ENCODE measurements at regions not wholly inside any gene's neighbourhood (a gene's known extent, or its start where the extent isn't known, plus 50 kb on each side); places are given as distances from the start of the nearest gene placed in this dataset.
A peak's percentile ranks its signal among the peaks of the same experiment; 100 is the strongest.
"Not testable (repeated sequence)": the region's sequence is repeated elsewhere in the genome, so short reads cannot be mapped to it uniquely, and the experiment has no call there.

DNA sequence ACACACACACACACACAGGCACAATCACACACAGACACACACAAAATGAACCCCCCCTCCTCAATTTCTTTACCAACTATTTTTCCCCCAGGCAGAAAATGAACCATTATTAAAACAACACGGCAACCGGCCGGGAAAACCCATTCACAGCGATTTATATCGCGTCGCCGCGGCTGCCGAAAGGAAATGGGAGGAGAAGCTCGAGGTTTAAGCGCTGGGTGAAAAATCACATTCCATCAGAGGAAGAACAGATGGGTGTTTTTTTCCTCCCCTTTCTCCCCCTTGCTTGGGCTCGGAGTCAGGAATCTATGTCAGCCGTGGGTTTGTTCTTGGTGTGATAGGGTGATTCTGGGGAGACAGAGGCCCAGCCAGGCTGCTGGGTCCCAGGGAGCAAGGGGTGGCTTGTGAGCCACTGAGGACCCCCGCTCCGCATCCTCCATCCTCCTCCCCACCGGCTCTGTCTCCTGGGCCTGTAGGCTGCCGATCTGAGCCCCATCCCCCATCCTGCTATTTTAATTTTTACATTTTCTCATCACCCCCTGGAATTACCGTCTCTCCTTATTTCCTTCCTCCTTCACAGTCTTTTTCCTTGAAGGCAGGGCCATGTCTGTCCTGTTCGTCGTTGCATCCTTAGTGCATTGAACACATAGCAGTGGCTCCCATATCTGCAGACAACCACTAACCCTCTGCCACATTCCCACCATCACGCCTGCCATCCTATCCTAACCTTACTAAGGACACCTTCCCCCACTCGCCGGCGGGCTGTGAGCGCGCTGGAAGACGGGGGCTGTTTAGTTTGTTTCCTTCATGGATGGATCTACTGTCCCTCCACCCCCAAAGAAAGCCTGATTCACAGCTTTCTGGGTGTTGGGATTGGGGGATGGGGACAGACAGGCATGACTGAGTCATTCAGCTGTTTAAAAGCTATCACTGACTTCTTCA lies 137.7 kb downstream of the CRLF3 start:
- not testable (repeated sequence) for DNase-seq

DNA sequence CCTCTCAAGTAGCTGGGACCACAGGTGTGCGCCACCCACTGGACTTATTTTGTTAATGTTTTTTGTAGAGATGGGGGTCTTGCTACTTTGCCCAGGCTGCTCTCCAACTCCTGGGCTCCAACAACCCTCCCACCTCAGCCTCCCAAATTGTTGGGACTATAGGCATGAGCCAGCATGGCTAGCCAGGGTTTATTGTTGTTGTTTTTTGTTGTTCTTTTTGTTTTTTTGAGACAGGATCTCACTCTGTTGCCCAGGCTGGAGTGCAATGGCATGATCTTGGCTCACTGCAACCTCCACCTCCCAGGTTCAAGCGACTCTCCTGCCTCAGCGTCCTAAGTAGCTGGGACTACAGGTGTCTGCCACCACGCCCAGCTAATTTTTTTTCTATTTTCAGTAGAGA lies 142.2 kb downstream of the CRLF3 start:
- DNase-seq: not testable (repeated sequence)

DNA sequence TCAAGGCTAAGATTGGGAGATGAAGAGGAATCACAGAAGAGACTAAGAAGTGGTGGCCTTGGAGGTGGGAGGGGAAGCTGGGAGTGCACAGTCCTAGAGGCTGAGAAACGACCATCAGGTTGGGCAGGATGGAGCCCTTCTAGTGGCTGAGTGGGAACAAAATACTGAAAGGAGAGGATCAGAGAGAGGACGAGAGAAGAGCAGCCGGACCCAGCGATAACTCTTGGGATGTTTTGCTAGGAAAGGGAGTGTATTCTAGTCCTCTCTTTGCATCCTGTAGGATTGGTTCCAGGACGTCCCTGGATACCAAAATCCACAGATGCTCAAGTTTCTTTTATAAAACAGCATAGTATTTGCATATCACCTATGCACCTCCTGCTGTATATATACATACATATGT lies 143.8 kb downstream of the CRLF3 start:
- DNase-seq: not testable (repeated sequence)

DNA sequence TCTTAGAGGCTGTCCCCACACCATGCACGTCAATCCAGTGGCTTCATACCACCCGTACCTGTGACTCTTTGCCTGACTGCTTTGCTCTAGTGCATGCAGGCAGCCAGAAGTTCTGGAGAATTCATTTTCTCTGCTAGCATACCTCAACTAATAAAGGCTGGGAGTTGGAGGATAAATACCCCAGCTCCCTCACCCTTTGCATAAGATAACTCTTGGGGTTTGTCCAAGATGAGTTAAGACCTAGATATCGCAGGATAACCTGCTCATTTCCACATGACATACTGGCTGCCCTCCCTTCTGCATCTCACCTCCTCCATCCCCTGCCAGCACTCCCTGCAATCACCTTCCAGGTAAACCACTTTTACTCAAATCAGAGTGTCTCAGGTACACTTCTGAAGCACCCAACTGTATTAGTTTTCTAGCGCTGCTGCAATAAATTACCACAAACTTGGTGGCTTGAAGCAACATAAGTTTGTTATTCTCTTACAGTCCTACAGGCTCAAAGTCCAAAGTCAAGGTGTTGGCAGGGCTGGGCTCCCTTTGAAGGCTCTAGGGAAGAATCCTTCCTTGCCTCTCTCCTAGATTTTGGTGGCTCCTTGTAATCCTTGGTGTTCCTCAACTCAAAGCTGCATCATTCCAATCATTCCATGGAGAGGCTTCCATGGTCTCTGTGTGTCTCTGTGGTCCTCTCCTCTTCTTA lies 146.8 kb downstream of the CRLF3 start:
- DNase-seq: no peak

DNA sequence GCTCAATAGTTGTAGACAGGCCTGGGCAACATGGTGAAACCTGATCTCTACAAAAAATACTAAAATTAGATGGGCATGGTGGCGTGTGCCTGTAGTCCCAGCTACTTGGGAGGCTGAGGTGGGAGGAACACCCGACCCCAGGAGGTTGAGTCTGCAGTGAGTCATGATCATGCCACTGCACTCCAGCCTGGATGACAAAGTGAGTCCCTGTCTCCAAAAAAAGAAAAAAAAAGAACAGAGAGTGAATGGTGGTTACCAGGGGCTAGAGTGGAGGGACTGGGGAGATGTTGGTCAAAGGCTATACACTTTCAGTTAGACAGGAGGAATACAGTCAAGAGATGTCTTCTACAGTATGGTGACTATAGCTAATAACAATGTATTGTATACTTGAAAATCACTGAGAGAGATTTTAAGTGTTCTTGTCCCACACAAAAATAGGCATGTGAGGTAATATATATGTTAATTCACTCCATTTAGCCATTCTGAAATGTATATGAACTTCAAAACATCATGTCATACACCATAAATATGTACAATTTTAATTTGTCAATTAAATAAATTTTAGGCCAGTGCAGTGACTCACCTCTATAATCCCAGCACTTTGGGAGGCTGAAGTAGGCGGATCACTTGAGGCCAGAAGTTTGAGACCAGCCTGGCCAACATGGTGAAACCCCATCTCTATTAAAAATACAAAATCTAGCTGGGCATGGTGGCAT lies 148.6 kb downstream of the CRLF3 start:
- not testable (repeated sequence) for DNase-seq

DNA sequence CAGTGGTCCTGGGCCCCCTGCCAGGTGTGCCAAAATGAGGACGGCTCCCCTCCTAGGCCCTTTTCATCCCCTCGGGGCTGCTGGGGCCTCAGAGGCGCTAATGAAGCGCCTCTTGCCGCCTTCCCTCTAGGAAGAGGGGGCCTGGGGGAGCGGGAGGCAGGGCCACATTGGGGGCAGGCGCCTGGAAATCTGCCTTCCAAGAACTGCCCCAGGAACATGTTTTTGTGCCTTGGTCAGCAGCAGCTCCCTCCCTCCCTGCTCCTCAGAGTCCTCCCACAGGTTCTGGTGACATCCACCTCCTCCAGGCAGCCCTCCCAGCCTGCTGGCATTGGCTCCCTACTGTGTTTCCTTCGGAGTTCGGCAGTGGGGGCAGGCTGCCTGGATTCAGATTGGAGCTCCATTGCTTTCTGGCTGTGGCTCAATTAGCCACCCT lies 155.3 kb downstream of the CRLF3 start:
- DNase-seq: not testable (repeated sequence)

DNA sequence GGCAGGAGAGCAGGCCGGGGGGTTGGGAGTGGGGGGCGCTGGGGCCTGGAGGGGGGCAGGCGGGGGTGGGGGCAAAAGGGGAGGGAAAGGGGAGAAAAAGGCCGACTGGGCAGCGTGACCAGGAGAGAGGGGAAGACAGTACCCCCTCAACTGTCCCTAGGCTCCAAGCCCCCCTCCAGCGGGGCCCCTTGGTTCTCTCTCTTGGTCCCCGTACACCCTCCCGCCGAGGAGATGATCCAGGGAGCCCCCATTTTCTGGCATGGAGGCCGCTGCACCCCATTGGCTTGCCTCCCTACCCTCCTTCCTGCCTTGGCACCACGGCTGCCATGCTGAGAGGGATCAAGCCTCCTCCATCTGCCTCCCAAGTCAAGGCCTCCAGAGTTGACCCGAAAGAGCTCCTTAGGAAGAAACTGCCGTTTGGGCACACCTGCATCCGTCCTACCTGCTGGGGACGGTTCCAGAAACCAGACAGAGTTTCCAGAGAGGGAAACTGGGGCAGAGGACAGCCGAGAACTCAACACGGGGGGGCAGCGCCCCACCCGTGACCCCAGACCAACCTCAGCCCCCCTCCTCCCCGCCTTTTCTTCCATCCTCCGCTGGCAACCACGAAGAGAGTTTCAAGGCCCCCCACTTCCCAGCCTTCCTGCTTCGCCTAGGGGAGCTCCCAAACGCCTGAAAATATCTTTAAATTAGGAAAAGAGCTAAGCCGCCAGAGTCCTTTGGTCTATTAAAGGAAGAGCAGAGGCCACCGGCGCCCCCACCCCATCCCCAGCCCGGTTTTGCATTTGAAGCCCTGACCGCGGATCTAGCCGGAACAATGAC lies 155.9 kb downstream of the CRLF3 start:
- not testable (repeated sequence) for DNase-seq

DNA sequence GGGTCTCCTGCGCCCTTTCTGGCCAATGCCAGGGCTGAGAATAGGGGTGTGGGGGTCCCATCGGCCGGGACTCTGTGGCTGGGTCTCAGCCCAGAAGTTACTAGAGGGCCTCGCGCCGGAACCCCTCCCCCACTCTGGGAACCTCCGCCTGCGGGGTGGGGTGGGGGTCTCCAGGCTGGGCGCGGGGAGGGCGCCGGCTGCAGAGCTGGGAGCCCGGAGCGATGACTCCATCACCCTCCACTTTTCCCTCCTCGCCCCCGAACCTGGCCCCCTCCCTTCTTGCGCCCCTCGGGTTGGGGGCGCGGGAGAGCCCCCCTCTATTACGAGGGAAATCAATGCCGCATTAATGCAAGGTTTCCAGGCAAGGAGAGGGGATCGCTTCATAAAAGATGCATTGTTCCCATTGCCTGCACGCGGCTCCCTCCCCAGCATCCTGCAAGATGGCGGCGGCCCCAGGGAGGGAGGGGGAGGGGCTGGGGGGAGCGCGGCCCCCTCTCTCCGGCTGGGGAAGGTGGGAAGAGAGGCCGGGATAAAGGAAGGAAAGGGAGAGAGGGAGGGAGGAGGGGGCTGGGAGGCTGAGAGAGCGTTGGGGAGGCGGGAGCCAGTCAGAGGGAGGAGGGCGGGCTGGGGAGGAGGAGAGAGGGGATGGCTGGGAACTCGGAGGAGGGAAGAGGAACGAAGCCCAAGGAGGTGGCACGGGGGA lies 156.7 kb downstream of the CRLF3 start:
- peak; percentile 21 for DNase-seq

DNA sequence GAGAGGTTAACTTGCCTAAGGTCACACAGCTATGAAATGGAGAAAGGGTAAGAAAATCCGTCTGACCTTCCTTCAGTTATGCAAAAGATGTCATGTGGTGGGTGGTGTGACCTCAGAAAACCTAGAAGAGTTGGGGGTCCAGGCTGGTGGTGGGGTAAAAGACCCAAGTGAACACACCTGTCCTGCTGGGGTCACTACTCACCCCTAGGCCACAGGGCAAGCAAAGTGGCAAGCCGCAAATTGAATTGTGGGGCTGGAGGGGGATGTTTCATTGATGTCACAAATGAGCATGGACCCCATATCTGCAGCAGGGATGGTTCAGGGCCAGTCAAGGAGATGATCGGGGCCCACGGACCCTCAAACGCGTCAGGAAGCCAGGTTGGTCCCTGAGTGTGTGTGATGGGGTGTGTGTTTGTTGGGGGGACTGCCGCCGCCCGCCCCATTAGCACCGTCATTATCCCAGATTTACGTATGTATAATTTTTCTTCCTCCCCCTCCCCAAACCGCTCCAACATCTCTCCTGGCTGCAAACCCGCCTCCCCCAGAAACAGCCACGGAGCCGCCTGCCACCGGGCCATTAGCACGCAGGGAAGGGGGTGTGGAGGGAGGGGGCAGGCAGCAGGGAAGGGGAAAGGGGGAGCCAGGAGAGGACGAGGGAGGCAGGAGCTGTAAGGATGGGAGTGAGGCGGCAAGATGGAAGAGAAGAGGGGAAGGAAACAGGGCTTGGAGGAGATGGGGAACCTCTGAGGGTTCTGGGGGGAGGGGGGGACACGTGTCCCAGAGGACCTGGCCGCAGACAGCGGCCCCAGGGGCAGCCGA lies 157.4 kb downstream of the CRLF3 start:
- DNase-seq: not testable (repeated sequence)

DNA sequence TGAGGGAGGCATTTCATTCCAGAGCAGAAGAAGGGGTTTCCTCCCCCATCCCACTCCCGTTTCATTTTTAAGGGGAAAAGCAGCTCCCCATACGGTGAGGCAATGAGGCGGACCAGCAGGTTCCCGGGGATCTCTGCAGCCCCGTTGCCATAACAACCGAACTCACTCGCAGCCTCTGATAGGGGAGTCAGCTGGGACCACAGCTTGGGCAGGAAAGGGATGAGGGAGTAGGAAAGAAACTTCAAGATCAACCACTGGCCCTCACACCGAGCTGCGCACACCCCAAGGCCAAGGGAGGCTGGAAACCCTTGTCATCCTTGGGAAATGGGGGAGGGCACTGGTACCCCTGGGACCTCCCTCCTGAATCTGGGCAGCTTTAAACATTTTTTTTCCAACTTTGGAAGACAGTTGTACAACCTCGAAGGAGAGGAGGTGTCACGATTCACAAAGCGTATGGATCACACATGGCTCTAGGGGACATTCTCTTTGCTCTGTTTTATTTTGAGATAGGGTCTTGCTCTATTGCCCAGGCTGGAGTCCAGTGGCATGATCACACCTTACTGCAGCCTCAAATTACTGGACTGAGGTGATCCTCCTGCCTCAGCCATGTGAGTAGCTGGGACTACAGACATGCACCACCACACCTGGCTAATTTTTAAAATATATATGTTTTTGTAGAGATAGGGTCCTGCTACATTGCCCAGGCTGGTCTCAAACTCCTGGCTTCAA lies 160.6 kb downstream of the CRLF3 start:
- not testable (repeated sequence) for DNase-seq

DNA sequence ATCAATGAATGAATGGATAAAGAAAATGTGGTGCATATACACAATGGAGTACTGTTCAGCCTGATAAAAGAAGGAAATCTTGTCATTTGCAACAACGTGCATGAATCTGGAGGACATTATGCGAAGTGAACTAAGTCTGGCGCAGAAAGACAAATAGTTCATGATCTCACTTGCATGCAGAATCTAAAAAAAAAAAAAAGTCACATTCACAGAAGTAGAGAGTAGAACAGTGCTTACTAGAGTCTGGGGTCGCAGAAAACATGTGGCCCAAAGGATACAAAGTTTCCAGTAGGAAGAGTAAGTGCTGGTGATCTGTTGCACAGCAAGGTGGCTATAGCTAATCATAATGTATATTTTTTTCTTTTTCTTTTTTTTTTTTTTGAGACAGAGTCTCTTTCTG lies 167.3 kb downstream of the CRLF3 start:
- not testable (repeated sequence) for DNase-seq

DNA sequence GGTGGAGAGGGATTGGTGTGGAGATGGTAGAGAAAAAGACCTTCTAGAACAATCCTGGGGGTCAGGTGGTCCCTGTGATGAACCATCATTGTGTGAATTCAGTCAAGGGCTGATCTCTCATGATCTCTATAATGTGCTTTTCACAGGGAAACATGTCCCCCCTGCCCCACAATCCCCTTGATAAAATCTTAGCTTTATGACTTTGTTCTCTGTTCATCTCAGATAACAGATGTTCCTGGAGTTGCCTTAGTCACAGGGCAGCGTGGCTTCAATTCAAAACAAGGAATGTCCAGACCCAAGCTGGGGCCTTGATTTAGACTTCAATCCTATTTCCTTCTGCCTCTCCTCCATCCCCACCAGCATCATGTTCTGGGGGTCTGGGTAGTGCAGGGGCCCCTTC lies 171.5 kb downstream of the CRLF3 start:
- DNase-seq: not testable (repeated sequence)

DNA sequence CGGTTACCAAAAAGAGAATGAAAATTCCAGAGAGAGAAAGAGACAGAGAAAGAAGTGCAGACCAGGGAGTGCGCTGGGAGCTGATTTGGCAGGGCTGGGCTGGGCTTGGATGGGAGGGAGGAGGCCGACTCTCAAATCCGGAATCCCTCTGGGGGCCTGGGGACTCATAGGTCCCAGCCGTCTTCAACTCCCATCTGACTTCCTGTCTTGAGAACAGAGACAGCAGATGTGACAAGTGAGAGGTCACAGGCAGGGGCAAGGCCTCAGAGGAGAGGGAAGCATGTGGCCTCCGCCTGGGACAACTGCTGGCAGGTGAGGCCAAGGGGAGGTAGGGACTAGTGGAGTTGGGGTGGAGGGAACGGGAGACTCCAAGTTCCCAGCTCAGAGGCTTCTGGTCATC lies 172.9 kb downstream of the GOSR1 start:
- not testable (repeated sequence) for DNase-seq

DNA sequence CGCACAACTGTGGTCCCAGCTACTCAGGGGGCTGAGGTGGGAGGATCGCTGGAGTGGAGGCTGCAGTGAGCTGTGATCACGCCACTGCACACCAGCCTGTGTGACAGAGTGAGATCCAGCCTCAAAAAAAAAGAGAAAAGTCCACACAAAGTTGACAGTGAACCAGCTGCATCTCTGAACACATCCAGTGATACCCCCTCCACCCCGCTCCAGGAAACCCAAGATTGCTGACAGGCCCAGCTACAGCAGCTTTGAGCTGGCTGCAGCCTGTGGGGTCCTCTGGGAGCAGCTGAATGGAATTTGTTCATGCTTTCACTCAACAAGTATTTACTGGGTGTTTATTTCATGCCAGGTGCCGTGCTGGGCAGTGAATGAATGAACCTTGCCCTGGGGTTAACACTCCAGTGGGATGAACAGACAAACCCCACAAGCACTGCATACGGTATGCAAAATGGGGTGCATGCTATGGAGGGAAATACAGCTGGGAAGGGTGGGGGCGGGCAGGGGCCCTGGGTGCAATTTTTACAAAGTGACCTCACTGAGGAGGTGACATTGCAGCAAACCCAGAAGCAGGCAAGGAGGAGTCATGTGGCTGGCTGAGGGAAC lies 170.9 kb downstream of the GOSR1 start:
- not testable (repeated sequence) for DNase-seq

DNA sequence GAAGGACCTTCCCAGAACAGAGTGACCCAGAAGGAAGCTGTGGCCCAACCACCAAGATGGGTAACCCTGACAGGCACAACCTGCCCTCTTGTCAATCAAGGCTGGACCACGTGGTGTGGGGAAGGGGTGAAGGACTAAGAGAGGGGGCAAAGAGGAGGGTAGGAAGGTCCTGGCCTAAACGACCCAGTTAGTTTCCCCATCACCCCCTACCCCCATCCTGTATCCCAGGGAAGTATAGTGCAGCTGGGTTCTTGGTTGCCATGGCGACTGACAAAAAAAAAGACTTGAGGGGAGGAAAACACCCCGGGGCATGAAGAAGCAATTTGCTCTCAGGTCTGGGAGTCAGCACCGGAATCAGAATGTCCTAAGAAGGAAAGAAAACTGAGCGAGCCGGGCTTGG lies 168.7 kb downstream of the GOSR1 start:
- not testable (repeated sequence) for DNase-seq

DNA sequence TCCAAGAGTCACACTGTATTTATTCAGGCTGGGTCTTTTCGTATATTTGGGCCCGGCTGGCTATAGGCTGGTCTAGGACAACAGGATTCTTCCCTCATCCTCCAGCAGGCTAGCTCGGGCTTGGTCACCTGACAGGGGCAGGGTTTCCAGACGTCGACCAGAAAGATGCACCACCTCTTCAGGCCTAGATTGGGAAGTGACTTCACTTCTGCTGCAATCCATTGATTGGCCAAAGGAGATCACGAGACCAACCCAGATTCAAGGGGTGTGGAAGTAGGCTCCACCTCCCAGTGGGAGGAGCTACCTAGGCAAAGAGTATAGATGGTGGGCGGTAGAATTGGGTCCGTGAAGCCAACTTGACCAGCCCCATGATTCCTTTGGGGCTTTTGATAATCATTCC lies 167.5 kb downstream of the GOSR1 start:
- DNase-seq: not testable (repeated sequence)

DNA sequence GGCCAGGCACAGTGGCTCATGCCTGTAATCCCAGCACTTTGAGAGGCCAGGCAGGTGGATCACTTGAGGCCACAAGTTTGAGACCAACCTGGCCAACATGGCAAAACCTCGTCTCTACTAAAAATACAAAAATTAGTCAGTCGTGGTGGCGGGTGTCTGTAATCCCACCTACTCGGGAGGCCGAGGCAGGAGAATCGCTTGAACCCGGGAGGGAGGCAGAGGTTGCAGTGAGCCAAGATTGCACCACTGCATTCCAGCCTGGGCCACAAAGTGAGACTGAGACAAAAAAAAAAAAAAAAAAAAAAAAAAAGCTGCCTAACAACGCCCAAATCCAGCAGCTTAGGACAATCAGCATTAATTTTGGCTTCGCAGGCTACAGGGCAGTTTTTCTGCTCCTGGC lies 167.1 kb downstream of the GOSR1 start:
- DNase-seq: not testable (repeated sequence)

DNA sequence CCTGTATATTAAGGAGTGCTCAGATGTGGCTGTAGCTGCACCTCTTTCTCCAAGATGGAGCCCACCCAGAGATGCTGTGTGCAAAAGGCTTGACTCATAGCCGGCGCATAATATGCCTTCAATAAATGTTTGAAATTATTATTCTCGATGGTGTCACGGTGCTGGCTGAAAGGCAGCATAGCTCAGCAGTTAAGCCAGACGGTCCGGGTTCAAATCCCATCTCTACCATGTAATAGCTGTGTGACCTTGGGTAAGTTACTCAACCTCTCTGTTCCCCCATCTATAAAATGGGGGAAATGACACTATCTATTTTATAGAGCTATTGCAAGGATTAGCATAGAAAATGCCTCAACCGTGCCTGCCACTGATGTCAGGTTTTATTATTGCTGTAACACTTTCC lies 164.2 kb downstream of the GOSR1 start:
- DNase-seq: not testable (repeated sequence)

DNA sequence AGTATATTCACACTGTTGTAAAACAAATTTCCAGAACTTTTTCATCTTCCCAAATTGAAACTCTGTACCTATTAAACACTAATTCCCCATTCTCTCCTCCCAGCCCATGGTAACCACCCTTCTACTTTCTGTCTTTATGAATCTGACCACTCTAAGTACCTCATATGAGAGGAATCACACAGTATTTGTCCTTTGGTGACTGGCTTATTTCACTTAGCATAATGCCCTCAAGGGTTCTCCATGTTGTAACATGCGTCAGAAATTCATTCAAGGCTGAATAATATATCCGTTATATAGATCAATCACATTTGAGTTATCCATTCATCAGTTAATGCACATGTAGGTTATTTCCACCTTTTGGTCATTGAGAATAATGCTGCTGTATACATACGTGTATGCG lies 162.2 kb downstream of the GOSR1 start:
- not testable (repeated sequence) for DNase-seq

DNA sequence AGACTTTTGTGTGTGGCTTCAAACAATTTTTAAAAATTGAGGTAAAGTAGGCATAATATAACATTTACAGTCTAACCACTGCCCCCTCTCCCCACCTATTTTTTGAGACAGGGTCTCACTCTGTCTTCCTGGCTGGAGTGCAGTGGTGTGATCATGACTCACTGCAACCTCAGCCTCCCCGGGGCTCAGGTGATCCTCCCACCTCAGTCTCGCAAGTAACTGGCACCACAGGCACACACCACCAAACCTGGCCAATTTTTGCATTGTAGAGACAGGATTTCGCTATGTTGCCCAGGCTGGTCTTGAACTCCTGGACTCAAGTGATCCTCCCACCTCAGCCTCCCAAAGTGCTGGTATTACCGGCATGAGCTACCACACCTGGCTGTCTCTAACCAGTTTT lies 161.8 kb downstream of the GOSR1 start:
- DNase-seq: not testable (repeated sequence)
